HG03095 (cell line): ENCODE measurements at regions not wholly inside any gene's neighbourhood (a gene's known extent, or its start where the extent isn't known, plus 50 kb on each side); places are given as distances from the start of the nearest gene placed in this dataset.
A peak's percentile ranks its signal among the peaks of the same experiment; 100 is the strongest.
"Not testable (repeated sequence)": the region's sequence is repeated elsewhere in the genome, so short reads cannot be mapped to it uniquely, and the experiment has no call there.

ENCODE experiments used
- ATAC-seq: cut with Tn5 transposase; IDR thresholded peaks from one replicate; pipeline ENCODE4 v1.9.1; 2021; ENCODE audit warnings: moderate library complexity; ENCODE audit not compliant: unreplicated experiment

GRCh38 chr3:18237251-18238005 is 187.7 kb downstream of the SATB1 start:
- peak; percentile 83 for ATAC-seq

- no peak for ATAC-seq
Observed at GRCh38 chr3:18236726-18237125, 188.4 kb downstream of the SATB1 start.

- ATAC-seq = no peak
Observed at GRCh38 chr3:18234717-18235335, 190.3 kb downstream of the SATB1 start.

- ATAC-seq = no peak
Observed at GRCh38 chr3:18233987-18234716, 191.0 kb downstream of the SATB1 start.

GRCh38 chr3:18232317-18232716 is 192.8 kb downstream of the SATB1 start:
- no peak for ATAC-seq

- no peak for ATAC-seq
Observed at GRCh38 chr3:18228060-18228459, 197.1 kb downstream of the SATB1 start.

- no peak for ATAC-seq
Observed at GRCh38 chr3:18225709-18226108, 199.4 kb downstream of the SATB1 start.

GRCh38 chr3:18224426-18224825 is 200.7 kb downstream of the SATB1 start:
- no peak for ATAC-seq

- ATAC-seq = peak; percentile 24
Observed at GRCh38 chr3:18223974-18224373, 201.2 kb downstream of the SATB1 start.

GRCh38 chr3:18223571-18223970 is 201.6 kb downstream of the SATB1 start:
- peak; percentile 98 for ATAC-seq

- ATAC-seq = no peak
Observed at GRCh38 chr3:18222686-18223085, 202.5 kb downstream of the SATB1 start.

- ATAC-seq = no peak
Observed at GRCh38 chr3:18217507-18218174, 207.5 kb downstream of the SATB1 start.

GRCh38 chr3:18216996-18217395 is 208.1 kb downstream of the SATB1 start:
- no peak for ATAC-seq

- ATAC-seq = no peak
Observed at GRCh38 chr3:18215639-18216038, 209.5 kb downstream of the SATB1 start.

- ATAC-seq = no peak
Observed at GRCh38 chr3:18211116-18211515, 214.0 kb downstream of the SATB1 start.

- no peak for ATAC-seq
Observed at GRCh38 chr3:18208856-18209255, 216.3 kb downstream of the SATB1 start.

GRCh38 chr3:18208091-18208490 is 217.0 kb downstream of the SATB1 start:
- no peak for ATAC-seq

GRCh38 chr3:18207226-18207625 is 217.9 kb downstream of the SATB1 start:
- no peak for ATAC-seq

GRCh38 chr3:18205701-18206100 is 219.4 kb downstream of the SATB1 start:
- not testable (repeated sequence) for ATAC-seq

GRCh38 chr3:18201315-18201714 is 223.8 kb downstream of the SATB1 start:
- no peak for ATAC-seq

GRCh38 chr3:18199757-18200156 is 225.4 kb downstream of the SATB1 start:
- no peak for ATAC-seq
